Activated T-helper 17 cell treated with anti-CD3 and anti-CD28 coated beads, Interleukin-2, amount 50 U/mL, for 72 hours (primary cell): ENCODE measurements at regions not wholly inside any gene's neighbourhood (a gene's known extent, or its start where the extent isn't known, plus 50 kb on each side); places are given as distances from the start of the nearest gene placed in this dataset.
"Not testable (repeated sequence)": the region's sequence is repeated elsewhere in the genome, so short reads cannot be mapped to it uniquely, and the experiment has no call there.

Experiments used
- ATAC-seq: fragments of 150-1000 bp; cut with Tn5 transposase; replicated peaks from 2 replicates; pipeline ENCODE4 v1.10.0; 2021; ENCODE audit warnings: mild to moderate bottlenecking, moderate library complexity
- H3K27ac Mint-ChIP-seq: one replicate; pipeline ENCODE4 v1.8.0; 2022; ENCODE audit warnings: mixed read lengths
- H3K27me3 Mint-ChIP-seq: one replicate; pipeline ENCODE4 v1.8.0; 2022; ENCODE audit warnings: mixed read lengths
- H3K36me3 Mint-ChIP-seq: one replicate; pipeline ENCODE4 v1.8.0; 2022; ENCODE audit warnings: low read depth, mild to moderate bottlenecking, mixed read lengths
- H3K4me1 Mint-ChIP-seq: one replicate; pipeline ENCODE4 v1.8.0; 2022; ENCODE audit warnings: mixed read lengths
- H3K4me3 Mint-ChIP-seq: one replicate; pipeline ENCODE4 v1.8.0; 2022; ENCODE audit warnings: mild to moderate bottlenecking, mixed read lengths
- H3K9me3 Mint-ChIP-seq: one replicate; pipeline ENCODE4 v1.8.0; 2022; ENCODE audit warnings: mixed read lengths

DNA sequence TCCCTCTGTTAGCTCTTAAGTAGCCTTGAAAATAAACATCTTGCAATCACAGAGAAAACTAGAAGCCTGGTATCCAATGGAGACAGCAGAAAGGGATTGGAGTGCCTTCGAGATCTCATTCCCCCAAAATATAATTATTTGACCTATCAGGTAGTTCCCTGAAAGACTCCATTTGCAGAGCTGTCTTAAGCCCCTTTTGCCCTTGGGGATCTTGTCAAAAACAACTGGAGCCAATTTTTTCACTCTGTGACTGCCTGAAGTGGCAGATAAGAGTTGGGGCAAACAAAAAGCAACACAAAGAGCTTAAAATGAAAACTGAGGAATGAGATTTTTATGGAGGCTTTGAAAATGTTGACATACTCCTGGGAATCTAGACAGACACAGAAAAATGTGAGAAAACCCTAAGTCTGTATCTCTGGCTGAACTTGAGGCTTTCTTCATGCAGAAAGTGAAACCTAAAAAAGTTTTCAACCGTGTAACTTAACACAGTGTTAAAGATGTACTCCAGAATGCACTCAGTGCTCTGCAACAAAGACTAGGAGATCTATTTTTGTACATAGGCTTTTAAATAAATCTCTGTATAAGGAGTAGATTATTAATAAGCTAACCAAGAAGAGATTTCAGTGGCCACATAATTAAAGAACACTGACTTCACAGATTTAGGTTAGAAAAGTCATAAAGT, 971.1 kb upstream of the MAN1A1 start:
- no peak overlapping the region for H3K27ac Mint-ChIP-seq
- H3K9me3 Mint-ChIP-seq = no peaks in the 10 kb centered on the region
- no peaks in the 10 kb centered on the region for H3K4me1 Mint-ChIP-seq
- no peaks in the 10 kb centered on the region for H3K36me3 Mint-ChIP-seq
- no peaks in the 10 kb centered on the region for H3K27me3 Mint-ChIP-seq
- ATAC-seq = no peak
- no peak overlapping the region for H3K4me3 Mint-ChIP-seq

GRCh38 chr6:120304223-120304622, 954.7 kb upstream of the MAN1A1 start:
- H3K27me3 Mint-ChIP-seq = no peaks in the 10 kb centered on the region
- no peaks in the 10 kb centered on the region for H3K36me3 Mint-ChIP-seq
- no peak overlapping the region for H3K4me3 Mint-ChIP-seq
- H3K27ac Mint-ChIP-seq = no peak overlapping the region
- H3K4me1 Mint-ChIP-seq = no peaks in the 10 kb centered on the region
- no peaks in the 10 kb centered on the region for H3K9me3 Mint-ChIP-seq
- ATAC-seq = no peak

DNA sequence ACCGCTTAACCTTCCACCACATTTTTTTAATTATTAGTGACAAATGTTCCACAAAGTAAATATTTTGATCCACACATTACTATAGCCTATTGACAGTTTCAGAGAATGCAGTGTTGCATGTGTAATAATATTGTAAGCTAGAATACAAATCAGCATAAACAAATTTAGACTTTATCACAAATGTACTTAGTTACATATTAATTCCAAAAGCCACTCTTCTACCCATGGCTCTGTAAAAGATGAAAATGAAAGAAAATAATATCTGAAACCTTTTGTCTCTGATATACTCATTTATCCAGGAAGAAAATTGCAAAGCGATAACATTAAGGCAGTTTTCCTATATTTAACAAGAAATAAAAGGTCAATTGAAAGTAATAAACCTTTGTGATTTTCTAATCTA, 954.0 kb upstream of the MAN1A1 start:
- H3K36me3 Mint-ChIP-seq = no peaks in the 10 kb centered on the region
- H3K27ac Mint-ChIP-seq = no peak overlapping the region
- H3K27me3 Mint-ChIP-seq = no peaks in the 10 kb centered on the region
- H3K4me1 Mint-ChIP-seq = no peaks in the 10 kb centered on the region
- H3K4me3 Mint-ChIP-seq = no peak overlapping the region
- no peaks in the 10 kb centered on the region for H3K9me3 Mint-ChIP-seq
- ATAC-seq = no peak

DNA sequence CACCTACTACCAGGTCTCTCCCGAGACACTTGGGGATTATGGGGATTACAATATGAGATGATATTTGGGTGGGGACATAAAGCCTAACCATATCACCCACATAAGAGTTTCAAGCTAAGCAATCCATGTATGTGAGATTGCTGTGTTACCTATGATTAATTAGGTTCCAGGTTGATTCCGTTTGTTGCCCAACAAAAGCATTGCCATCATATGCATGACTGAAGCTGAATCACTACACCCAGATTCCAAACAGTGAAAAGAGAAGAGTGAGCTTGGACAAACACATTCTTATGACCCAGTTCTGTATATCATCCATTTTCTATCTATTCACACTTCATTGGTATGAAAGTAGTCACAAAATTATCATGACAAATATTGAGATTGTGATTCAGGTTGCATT, 952.5 kb upstream of the MAN1A1 start:
- Mint-ChIP-seq H3K4me1 (no peaks in the 10 kb centered on the region), H3K4me3 (no peak overlapping the region), H3K27me3 (no peaks in the 10 kb centered on the region), H3K9me3 (no peaks in the 10 kb centered on the region), H3K36me3 (no peaks in the 10 kb centered on the region), H3K27ac (no peak overlapping the region)
- no peak for ATAC-seq

GRCh38 chr6:120290964-120291363, 941.4 kb upstream of the MAN1A1 start:
- no peaks in the 10 kb centered on the region for H3K36me3 Mint-ChIP-seq
- ATAC-seq = no peak
- no peak overlapping the region for H3K27ac Mint-ChIP-seq
- H3K4me3 Mint-ChIP-seq = no peak overlapping the region
- H3K9me3 Mint-ChIP-seq = peaks cover 16% of the 10 kb centered on the region
- H3K4me1 Mint-ChIP-seq = no peaks in the 10 kb centered on the region
- H3K27me3 Mint-ChIP-seq = no peaks in the 10 kb centered on the region

- no peaks in the 10 kb centered on the region for H3K9me3 Mint-ChIP-seq
- no peak overlapping the region for H3K27ac Mint-ChIP-seq
- ATAC-seq = no peak
- no peaks in the 10 kb centered on the region for H3K27me3 Mint-ChIP-seq
- no peak overlapping the region for H3K4me3 Mint-ChIP-seq
- no peaks in the 10 kb centered on the region for H3K4me1 Mint-ChIP-seq
- no peaks in the 10 kb centered on the region for H3K36me3 Mint-ChIP-seq
Measured at GRCh38 chr6:120282005-120282404, 932.4 kb upstream of the MAN1A1 start.

DNA sequence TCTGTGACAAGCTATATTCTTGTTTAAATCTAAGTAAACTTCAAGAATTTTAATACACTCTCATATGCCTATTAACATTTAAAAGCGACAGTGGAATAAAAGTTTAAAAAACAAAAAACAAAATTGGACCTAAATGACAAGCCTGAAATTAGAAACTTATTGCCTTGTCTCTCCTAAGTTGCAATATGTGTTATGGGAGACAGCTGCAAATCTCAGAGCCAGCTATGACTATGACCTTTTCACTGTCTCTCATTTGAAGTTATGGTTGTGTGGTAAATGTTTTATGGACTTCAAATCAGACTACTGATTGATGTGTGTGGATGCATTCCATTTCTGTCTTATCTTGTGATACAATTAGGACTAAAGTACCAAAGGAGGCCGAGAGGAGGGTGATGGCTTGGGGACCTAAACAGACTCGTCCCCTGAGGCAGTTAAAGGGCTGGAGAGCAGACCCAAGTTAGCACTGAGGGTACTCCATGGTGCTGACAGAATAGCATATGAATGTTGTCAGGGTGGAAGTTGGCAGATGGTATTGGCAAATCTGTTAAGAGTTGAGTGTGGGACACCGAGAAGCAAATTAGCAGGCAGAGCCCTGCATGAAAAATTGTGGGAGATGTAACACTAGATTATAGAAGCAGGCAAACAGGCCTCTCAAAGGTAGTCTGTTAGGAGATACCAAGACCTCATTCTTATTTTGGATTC, 930.1 kb upstream of the MAN1A1 start:
- Mint-ChIP-seq H3K27ac (no peak overlapping the region), H3K4me3 (no peak overlapping the region), H3K9me3 (no peaks in the 10 kb centered on the region), H3K27me3 (no peaks in the 10 kb centered on the region), H3K36me3 (no peaks in the 10 kb centered on the region), H3K4me1 (no peaks in the 10 kb centered on the region)
- ATAC-seq = no peak

- ATAC-seq = no peak
- Mint-ChIP-seq H3K9me3 (no peaks in the 10 kb centered on the region), H3K4me1 (no peaks in the 10 kb centered on the region), H3K4me3 (no peak overlapping the region), H3K36me3 (no peaks in the 10 kb centered on the region), H3K27me3 (no peaks in the 10 kb centered on the region), H3K27ac (no peak overlapping the region)
Measured at GRCh38 chr6:120278689-120279396, 929.3 kb upstream of the MAN1A1 start.

DNA sequence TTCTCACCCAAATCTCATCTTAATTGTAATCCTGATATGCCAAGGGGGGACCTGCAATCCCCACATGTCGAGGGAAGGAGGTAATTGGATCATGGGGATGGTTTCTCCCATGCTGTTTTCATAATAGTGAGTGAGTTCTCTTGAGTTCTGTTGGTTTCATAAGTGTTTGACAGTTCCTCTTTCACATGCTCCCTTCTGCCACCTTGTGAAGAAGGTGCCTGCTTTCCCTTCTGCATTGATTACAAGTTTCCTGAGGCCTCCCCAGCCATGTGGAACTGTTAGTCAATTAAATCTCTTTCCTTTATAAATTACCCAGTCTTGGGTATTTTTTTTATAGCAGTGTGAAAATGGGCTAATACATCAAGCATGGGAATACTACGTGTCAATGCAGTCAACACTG, 925.0 kb upstream of the MAN1A1 start:
- Mint-ChIP-seq H3K36me3 (no peaks in the 10 kb centered on the region), H3K27ac (no peak overlapping the region), H3K9me3 (peaks cover 6% of the 10 kb centered on the region), H3K4me3 (no peak overlapping the region), H3K4me1 (no peaks in the 10 kb centered on the region), H3K27me3 (no peaks in the 10 kb centered on the region)
- ATAC-seq = no peak

- ATAC-seq = no peak
- H3K27me3 Mint-ChIP-seq = no peaks in the 10 kb centered on the region
- H3K27ac Mint-ChIP-seq = no peak overlapping the region
- peaks cover 6% of the 10 kb centered on the region for H3K9me3 Mint-ChIP-seq
- H3K4me3 Mint-ChIP-seq = no peak overlapping the region
- no peaks in the 10 kb centered on the region for H3K36me3 Mint-ChIP-seq
- no peaks in the 10 kb centered on the region for H3K4me1 Mint-ChIP-seq
Measured at GRCh38 chr6:120273411-120273810, 923.9 kb upstream of the MAN1A1 start.

GRCh38 chr6:120272038-120272437, 922.5 kb upstream of the MAN1A1 start:
- Mint-ChIP-seq H3K36me3 (no peaks in the 10 kb centered on the region), H3K4me3 (no peak overlapping the region), H3K9me3 (peaks cover 7% of the 10 kb centered on the region), H3K27ac (no peak overlapping the region), H3K27me3 (no peaks in the 10 kb centered on the region), H3K4me1 (no peaks in the 10 kb centered on the region)
- no peak for ATAC-seq

DNA sequence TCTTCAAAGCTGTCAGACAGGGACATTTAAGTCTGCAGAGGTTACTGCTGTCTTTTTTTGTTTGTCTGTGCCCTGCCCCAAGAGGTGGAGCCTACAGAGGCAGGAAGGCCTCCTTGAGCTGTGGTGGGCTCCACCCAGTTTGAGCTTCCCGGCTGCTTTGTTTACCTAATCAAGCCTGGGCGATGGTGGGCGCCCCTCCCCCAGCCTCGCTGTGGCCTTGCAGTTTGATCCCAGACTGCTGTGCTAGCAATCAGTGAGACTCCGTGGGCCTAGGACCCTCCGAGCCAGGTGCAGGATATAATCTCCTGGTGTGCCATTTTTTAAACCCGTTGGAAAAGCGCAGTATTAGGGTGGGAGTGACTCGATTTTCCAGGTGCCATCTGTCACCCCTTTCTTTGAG, 918.7 kb upstream of the MAN1A1 start:
- H3K4me1 Mint-ChIP-seq, H3K4me3 Mint-ChIP-seq, H3K36me3 Mint-ChIP-seq, H3K9me3 Mint-ChIP-seq, H3K27me3 Mint-ChIP-seq, H3K27ac Mint-ChIP-seq, ATAC-seq: not testable (repeated sequence)

GRCh38 chr6:120262354-120262753, 912.8 kb upstream of the MAN1A1 start:
- Mint-ChIP-seq H3K4me3 (no peak overlapping the region), H3K27me3 (no peaks in the 10 kb centered on the region), H3K9me3 (peaks cover 4% of the 10 kb centered on the region), H3K4me1 (no peaks in the 10 kb centered on the region), H3K36me3 (no peaks in the 10 kb centered on the region), H3K27ac (no peak overlapping the region)
- no peak for ATAC-seq

DNA sequence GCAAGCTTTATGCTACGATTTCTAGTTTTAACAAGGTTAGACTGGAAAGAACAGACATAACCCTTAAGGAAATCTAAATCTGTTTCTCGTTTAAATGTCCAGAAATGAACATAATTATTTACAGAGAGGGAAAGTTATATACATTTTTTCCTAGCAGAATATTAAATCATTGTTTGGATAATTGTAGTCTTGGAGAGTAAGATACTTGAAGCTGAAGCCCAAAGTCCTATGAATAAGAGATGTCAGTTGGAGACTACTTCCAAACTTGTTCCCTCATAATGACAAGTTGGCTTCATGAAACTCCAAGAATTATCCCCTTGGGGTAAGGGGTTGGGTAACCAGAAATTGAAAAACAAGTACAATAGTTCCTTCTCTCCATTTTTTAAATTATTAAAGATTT, 911.1 kb upstream of the MAN1A1 start:
- H3K27ac Mint-ChIP-seq = no peak overlapping the region
- no peaks in the 10 kb centered on the region for H3K27me3 Mint-ChIP-seq
- ATAC-seq = no peak
- H3K4me3 Mint-ChIP-seq = no peak overlapping the region
- no peaks in the 10 kb centered on the region for H3K9me3 Mint-ChIP-seq
- H3K36me3 Mint-ChIP-seq = no peaks in the 10 kb centered on the region
- H3K4me1 Mint-ChIP-seq = no peaks in the 10 kb centered on the region

- Mint-ChIP-seq H3K27me3 (no peaks in the 10 kb centered on the region), H3K27ac (no peak overlapping the region), H3K36me3 (no peaks in the 10 kb centered on the region), H3K4me3 (no peak overlapping the region), H3K4me1 (no peaks in the 10 kb centered on the region), H3K9me3 (peaks cover 6% of the 10 kb centered on the region)
- no peak for ATAC-seq
Measured at GRCh38 chr6:120254651-120255050, 905.1 kb upstream of the MAN1A1 start.
